H9 (cell line): ENCODE measurements at regions not wholly inside any gene's neighbourhood (a gene's known extent, or its start where the extent isn't known, plus 50 kb on each side); places are given as distances from the start of the nearest gene placed in this dataset.

Experiments
- DNase-seq: peaks from one replicate; pipeline ENCODE4 v3.0.0-alpha.2; 2017
- H2AFZ ChIP-seq: one replicate; pipeline ENCODE4 v1.6.1; 2013; ENCODE audit warnings: mild to moderate bottlenecking, low read length, control low read depth, moderate library complexity
- H2AK5ac ChIP-seq: 2 replicates; pipeline ENCODE4 v1.6.1; 2013; ENCODE audit warnings: low read length, control low read depth, mixed read lengths; ENCODE audit not compliant: insufficient read length
- H2BK120ac ChIP-seq: one replicate; pipeline ENCODE4 v1.6.1; 2013; ENCODE audit warnings: low read depth, mild to moderate bottlenecking, low read length, control low read depth, inconsistent platforms; ENCODE audit not compliant: poor library complexity, severe bottlenecking
- H2BK12ac ChIP-seq: 2 replicates; pipeline ENCODE4 v1.6.1; 2013; ENCODE audit warnings: low read length, control low read depth, mixed read lengths, low read depth; ENCODE audit not compliant: insufficient read length
- H2BK15ac ChIP-seq: 2 replicates; pipeline ENCODE4 v1.6.1; 2013; ENCODE audit warnings: low read depth, low read length, control low read depth
- H2BK20ac ChIP-seq: one replicate; pipeline ENCODE4 v1.6.1; 2013; ENCODE audit warnings: low read depth, mild to moderate bottlenecking, low read length, control low read depth, inconsistent platforms; ENCODE audit not compliant: poor library complexity, severe bottlenecking
- H2BK5ac ChIP-seq: 2 replicates; pipeline ENCODE4 v1.6.1; 2013; ENCODE audit warnings: low read length, control low read depth, mixed read lengths; ENCODE audit not compliant: insufficient read length
- H3K14ac ChIP-seq: 2 replicates; pipeline ENCODE4 v1.6.1; 2013; ENCODE audit warnings: low read length, control low read depth; ENCODE audit not compliant: insufficient read depth
- H3K18ac ChIP-seq: 2 replicates; pipeline ENCODE4 v1.6.1; 2013; ENCODE audit warnings: low read depth, mild to moderate bottlenecking, mixed read lengths, low read length, control low read depth; ENCODE audit not compliant: insufficient read length
- H3K23ac ChIP-seq: 2 replicates; pipeline ENCODE4 v1.6.1; 2013; ENCODE audit warnings: low read length, control low read depth, mixed read lengths, low read depth; ENCODE audit not compliant: insufficient read length
- H3K23me2 ChIP-seq: 2 replicates; pipeline ENCODE4 v1.6.1; 2013; ENCODE audit warnings: low read depth, mild to moderate bottlenecking, mixed read lengths, low read length, control low read depth; ENCODE audit not compliant: insufficient read length, poor library complexity, severe bottlenecking
- H3K27ac ChIP-seq: 2 replicates; pipeline ENCODE4 v1.5.1; 2013; ENCODE audit warnings: low read length, control low read depth, mixed read lengths, low read depth; ENCODE audit not compliant: insufficient read length
- H3K27me3 ChIP-seq: 2 replicates; pipeline ENCODE4 v1.6.1; 2013; ENCODE audit warnings: low read length, control low read depth, inconsistent platforms; ENCODE audit not compliant: insufficient read depth
- H3K4ac ChIP-seq: 2 replicates; pipeline ENCODE4 v1.6.1; 2013; ENCODE audit warnings: low read depth, mild to moderate bottlenecking, control low read depth, inconsistent platforms, low read length, moderate library complexity
- H3K4me1 ChIP-seq: 2 replicates; pipeline ENCODE4 v1.6.1; 2013; ENCODE audit warnings: low read length, control low read depth, inconsistent platforms; ENCODE audit not compliant: insufficient read depth
- H3K4me2 ChIP-seq: 2 replicates; pipeline ENCODE4 v1.6.1; 2013; ENCODE audit warnings: low read length, control low read depth, mixed read lengths; ENCODE audit not compliant: insufficient read length, insufficient read depth
- H3K56ac ChIP-seq: 2 replicates; pipeline ENCODE4 v1.6.1; 2013; ENCODE audit warnings: low read depth, mild to moderate bottlenecking, mixed read lengths, low read length, control low read depth; ENCODE audit not compliant: insufficient read length
- H3K79me1 ChIP-seq: 2 replicates; pipeline ENCODE4 v1.6.1; 2013; ENCODE audit warnings: low read depth, mild to moderate bottlenecking, moderate library complexity, low read length, control low read depth, inconsistent platforms; ENCODE audit not compliant: insufficient read depth, poor library complexity, severe bottlenecking
- H3K79me2 ChIP-seq: 2 replicates; pipeline ENCODE4 v1.6.1; 2013; ENCODE audit warnings: low read length, control low read depth, inconsistent platforms; ENCODE audit not compliant: insufficient read depth
- H3K9ac ChIP-seq: 2 replicates; pipeline ENCODE4 v1.6.1; 2013; ENCODE audit warnings: low read length, control low read depth, mixed read lengths; ENCODE audit not compliant: insufficient read length; ENCODE audit errors: extremely low read depth
- H3K9me3 ChIP-seq: one replicate; pipeline ENCODE4 v1.6.1; 2013; ENCODE audit warnings: low read depth, low read length, inconsistent platforms; ENCODE audit not compliant: control insufficient read depth
- H3T11ph ChIP-seq: one replicate; pipeline ENCODE4 v1.6.1; 2013; ENCODE audit warnings: mild to moderate bottlenecking, low read length, control low read depth, inconsistent platforms
- H4K20me1 ChIP-seq: one replicate; pipeline ENCODE4 v1.6.1; 2013; ENCODE audit not compliant: control insufficient read depth, insufficient read length, insufficient read depth
- H4K5ac ChIP-seq: 2 replicates; pipeline ENCODE4 v1.6.1; 2013; ENCODE audit warnings: low read depth, mild to moderate bottlenecking, mixed read lengths, low read length, control low read depth; ENCODE audit not compliant: insufficient read length
- H4K8ac ChIP-seq: replicated peaks from 2 replicates; pipeline ENCODE4 v1.6.1; 2013; ENCODE audit warnings: low read length, control low read depth, mixed read lengths, low read depth; ENCODE audit not compliant: insufficient read length
- H4K91ac ChIP-seq: 2 replicates; pipeline ENCODE4 v1.6.1; 2013; ENCODE audit warnings: low read depth, mild to moderate bottlenecking, moderate library complexity, mixed read lengths, low read length, control low read depth; ENCODE audit not compliant: insufficient read length
- H3K27ac Mint-ChIP-seq, 3 experiments: 2 replicates in 2 of 3; 3 replicates in 1 of 3; pipeline ENCODE4 v1.8.0; 2020 to 2021; ENCODE audit warnings: mixed read lengths in 3 of 3, mild to moderate bottlenecking in 1 of 3, moderate library complexity in 1 of 3
- H3K27me3 Mint-ChIP-seq: 2 replicates; pipeline ENCODE4 v1.8.0; 2021; ENCODE audit warnings: low read depth, mild to moderate bottlenecking, moderate library complexity, mixed read lengths
- H3K36me3 Mint-ChIP-seq, 3 experiments: 2 replicates in 2 of 3; 3 replicates in 1 of 3; pipeline ENCODE4 v1.8.0; 2020 to 2021; ENCODE audit warnings: low read depth in 3 of 3, mixed read lengths in 3 of 3; ENCODE audit not compliant: insufficient read depth in 1 of 3
- H3K4me1 Mint-ChIP-seq, 2 experiments: 2 replicates each; pipeline ENCODE4 v1.8.0; 2020; ENCODE audit warnings: mixed read lengths in 2 of 2
- H3K4me3 Mint-ChIP-seq, 2 experiments: 2 replicates in 1 of 2; 3 replicates in 1 of 2; pipeline ENCODE4 v1.8.0; 2020 to 2021; ENCODE audit warnings: mild to moderate bottlenecking in 2 of 2, mixed read lengths in 2 of 2, moderate library complexity in 1 of 2
- H3K9me3 Mint-ChIP-seq, 2 experiments: 2 replicates in 1 of 2; 3 replicates in 1 of 2; pipeline ENCODE4 v1.8.0; 2020; ENCODE audit warnings: mild to moderate bottlenecking in 2 of 2, mixed read lengths in 2 of 2, moderate library complexity in 1 of 2
- WGBS: extraction: QIAGEN DNeasy Blood & Tissue Kit; methylation state at CpG from one replicate; pipeline ENCODE4 v1.1.7; 2013; ENCODE audit warnings: missing lambda C conversion rate, low lambda C conversion rate, mixed read lengths; ENCODE audit not compliant: insufficient read length; ENCODE audit errors: extremely low coverage; 5-methylcytosine and 5-hydroxymethylcytosine counted together
- TF ChIP-seq, protein P1 (sequence below): fragments of 200-600 bp; sonication (generic); conservative IDR thresholded peaks from 3 replicates; pipeline ENCODE4 v1.8.0; 2021; ENCODE audit warnings: antibody characterized with exemption, mild to moderate bottlenecking

DNA sequence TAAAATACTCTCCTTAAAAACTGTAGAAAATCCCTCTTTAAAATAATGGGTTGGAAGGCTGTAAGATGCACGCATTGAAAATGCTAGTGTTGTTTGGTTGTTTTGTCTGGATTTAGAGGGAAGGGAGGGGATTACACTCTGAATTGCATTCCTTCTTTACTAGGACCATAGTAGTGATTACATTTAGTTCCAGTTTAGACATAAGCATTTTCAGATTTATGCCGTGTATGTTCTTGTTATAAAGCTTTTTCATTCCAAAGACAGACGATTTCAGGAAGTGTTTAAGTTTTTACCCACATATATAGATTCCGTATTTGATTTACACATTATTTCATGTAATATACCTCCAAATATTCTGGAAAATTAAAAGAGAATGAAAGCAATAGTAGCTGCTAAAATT lies 538.4 kb downstream of the PTPRC start:
- Histone ChIP-seq H2BK20ac (no peak overlapping the region), H3K27ac (no peak overlapping the region), H3K23me2 (no peaks in the 10 kb centered on the region), H3K18ac (no peak overlapping the region), H3K9me3 (no peaks in the 10 kb centered on the region), H3K79me2 (no peaks in the 10 kb centered on the region), H3K4me1 (no peaks in the 10 kb centered on the region), H3K14ac (no peak overlapping the region), H3K79me1 (no peaks in the 10 kb centered on the region), H4K20me1 (no peaks in the 10 kb centered on the region), H2BK15ac (no peak overlapping the region), H4K8ac (no peak overlapping the region), H3K9ac (no peak overlapping the region), H3K4me2 (no peak overlapping the region), H2BK120ac (no peak overlapping the region), H3T11ph (no peak overlapping the region), H2AK5ac (no peak overlapping the region), H3K27me3 (no peaks in the 10 kb centered on the region), H4K5ac (no peak overlapping the region), H2BK5ac (no peak overlapping the region), H2BK12ac (no peak overlapping the region), H4K91ac (no peak overlapping the region), H2AFZ (no peak overlapping the region), H3K23ac (no peak overlapping the region), H3K4ac (no peak overlapping the region), H3K56ac (no peak overlapping the region)
- Mint-ChIP-seq H3K4me1 (no peaks in the 10 kb centered on the region), H3K9me3 (no peaks in the 10 kb centered on the region), H3K4me3 (no peak overlapping the region), H3K27me3 (no peaks in the 10 kb centered on the region; the same call in 1 of the 2 replicates), H3K36me3 (no peaks in the 10 kb centered on the region), H3K27ac (no peak overlapping the region)
- TF ChIP-seq, protein P1, sequence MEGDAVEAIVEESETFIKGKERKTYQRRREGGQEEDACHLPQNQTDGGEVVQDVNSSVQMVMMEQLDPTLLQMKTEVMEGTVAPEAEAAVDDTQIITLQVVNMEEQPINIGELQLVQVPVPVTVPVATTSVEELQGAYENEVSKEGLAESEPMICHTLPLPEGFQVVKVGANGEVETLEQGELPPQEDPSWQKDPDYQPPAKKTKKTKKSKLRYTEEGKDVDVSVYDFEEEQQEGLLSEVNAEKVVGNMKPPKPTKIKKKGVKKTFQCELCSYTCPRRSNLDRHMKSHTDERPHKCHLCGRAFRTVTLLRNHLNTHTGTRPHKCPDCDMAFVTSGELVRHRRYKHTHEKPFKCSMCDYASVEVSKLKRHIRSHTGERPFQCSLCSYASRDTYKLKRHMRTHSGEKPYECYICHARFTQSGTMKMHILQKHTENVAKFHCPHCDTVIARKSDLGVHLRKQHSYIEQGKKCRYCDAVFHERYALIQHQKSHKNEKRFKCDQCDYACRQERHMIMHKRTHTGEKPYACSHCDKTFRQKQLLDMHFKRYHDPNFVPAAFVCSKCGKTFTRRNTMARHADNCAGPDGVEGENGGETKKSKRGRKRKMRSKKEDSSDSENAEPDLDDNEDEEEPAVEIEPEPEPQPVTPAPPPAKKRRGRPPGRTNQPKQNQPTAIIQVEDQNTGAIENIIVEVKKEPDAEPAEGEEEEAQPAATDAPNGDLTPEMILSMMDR = no peak
- WGBS = no CpG with 5 or more reads among the region's 4 CpGs
- no peak for DNase-seq
